GM20000 (cell line): ENCODE measurements at regions not wholly inside any gene's neighbourhood (a gene's known extent, or its start where the extent isn't known, plus 50 kb on each side); places are given as distances from the start of the nearest gene placed in this dataset.

Experiments
- DNase-seq: peaks from one replicate; pipeline ENCODE4 v3.0.0; 2012; ENCODE audit warnings: low spot score
- CTCF ChIP-seq: IDR thresholded peaks from 2 replicates; pipeline ENCODE4 v1.5.1; 2012; ENCODE audit warnings: mild to moderate bottlenecking, control low read depth; ENCODE audit errors: extremely low read depth, missing control alignments

GRCh38 chr7:35420656-35421055 is 166.8 kb upstream of the TBX20 start:
- DNase-seq: no peak
- TF ChIP-seq CTCF: no peak

DNA sequence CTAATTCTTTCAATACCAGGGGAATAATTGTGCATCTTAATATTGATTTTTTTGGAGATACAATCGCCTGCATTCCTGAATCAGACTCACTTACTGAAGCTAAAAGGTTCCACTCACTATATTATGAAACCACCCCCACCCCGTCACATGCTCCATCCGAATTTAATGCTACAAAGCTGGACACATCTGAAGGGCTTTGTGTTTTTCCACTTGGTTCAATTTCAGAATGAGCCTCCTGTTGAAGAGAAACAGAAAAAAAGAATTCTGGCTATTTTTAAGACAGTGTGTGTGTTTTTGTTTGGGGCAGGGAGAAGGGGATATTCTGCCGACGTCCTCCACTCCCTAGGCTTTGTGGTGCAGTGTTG is 165.5 kb upstream of the TBX20 start:
- TF ChIP-seq CTCF: no peak
- no peak for DNase-seq

DNA sequence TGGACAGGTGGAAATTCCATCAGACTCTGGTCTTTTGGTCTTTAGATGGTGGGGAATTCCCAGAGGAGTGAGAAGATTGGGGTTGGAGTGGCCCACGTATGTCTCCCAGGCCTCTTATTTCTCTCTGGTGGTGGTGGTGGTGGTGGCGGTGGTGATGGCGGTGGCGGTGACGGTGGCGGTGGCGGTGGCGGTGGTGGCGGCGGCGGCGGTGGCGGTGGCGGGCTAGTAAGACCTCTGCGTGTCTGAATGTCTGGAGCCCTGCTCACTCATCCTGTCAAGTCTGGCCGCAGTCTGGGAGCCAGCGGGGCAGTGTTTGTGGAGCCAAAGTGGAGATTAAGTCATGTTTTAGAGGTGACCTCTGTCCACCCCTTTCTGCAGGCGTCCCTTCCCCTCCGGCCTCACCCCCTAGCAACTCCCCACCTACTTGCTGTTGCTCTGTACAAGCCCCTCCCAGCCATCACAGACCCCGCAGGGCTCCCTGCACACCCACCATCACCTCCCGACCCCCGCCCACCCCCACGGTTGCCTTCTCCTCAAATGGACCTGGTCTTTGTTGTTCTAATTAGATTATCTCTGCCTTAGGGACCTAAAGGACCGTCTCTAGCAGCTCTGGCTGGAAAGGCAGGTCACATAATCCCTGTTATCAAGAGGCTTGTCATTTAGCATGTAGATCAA is 165.0 kb upstream of the TBX20 start:
- no peak for DNase-seq
- no peak for TF ChIP-seq CTCF

DNA sequence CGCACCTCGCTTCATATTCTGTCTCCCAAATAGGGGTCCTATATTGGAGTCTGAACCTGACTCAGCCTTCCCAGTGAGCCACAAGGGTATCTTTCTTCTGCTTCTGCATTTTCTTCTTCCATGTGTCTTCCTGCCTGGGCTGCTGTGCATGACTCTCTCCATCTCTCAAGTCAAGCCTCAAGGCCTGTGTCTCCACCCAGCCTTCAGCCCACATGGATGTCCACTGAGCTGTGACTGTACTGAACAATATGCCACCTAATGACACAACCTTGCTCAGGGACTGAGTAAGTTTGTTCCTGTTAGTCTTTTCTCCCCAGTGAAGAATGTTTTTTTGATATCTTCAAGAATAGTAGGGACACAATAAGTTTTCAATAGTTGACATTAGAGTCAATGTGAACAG is 162.7 kb upstream of the TBX20 start:
- no peak for DNase-seq
- no peak for TF ChIP-seq CTCF

DNA sequence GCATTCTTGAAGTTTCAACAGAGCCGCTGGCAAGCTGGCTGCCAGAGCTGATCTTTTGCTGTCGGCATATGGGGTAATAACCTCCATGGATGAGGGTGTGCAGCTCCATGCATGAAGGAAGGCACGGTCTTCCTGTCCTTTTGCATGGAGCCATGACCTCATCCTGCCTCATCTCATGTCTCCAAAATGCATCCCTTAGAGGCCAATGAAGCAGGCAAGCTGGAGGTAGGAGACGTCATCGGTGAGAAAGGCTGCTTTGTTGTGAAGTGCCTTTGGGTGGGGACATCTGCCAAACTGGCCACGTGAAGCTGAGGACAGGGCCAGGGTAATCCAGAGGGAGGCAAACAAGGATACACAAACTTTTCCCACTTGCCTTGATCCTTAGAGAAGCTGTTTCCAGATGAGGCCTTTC is 161.5 kb upstream of the TBX20 start:
- TF ChIP-seq CTCF: no peak
- no peak for DNase-seq

DNA sequence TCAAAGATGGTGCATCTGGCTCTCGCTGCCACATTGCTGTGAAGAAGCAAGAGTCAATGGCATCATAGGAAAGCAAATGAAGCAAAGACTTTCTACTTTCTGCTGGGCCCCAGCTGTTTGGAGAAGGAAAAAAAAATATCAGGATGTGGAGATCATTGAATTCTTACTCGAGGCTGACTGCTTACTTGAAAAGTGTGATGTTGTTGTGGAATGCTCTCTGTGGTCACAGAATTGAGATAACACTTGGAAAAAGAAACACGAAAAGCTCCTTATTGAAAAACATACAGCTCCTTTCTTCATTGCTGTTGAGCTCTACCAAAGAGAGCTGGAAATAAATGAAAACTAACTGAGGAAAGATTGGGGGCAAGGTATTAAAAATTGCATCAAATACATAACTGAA is 157.4 kb upstream of the TBX20 start:
- no peak for DNase-seq
- TF ChIP-seq CTCF: no peak

DNA sequence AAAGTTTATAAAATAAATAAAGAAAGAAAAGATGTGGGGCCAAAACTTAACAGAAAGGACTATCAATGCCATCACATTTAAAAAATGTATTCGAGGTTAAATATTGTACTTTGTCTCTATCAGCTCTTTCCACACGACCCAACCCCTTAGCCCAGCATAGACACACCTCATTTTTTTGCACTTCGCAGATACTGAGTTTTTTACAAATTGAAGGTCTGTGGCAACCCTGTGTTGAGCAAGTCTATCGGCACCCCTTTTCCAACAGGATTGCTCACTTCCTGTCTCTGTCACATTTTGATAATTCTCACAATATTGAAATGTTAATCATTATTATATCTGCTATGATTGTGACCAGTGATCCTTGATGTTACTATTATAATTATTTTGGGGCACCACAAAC is 151.6 kb upstream of the TBX20 start:
- no peak for TF ChIP-seq CTCF
- DNase-seq: no peak
